IMR-90 (cell line): ENCODE measurements at regions not wholly inside any gene's neighbourhood (a gene's known extent, or its start where the extent isn't known, plus 50 kb on each side); places are given as distances from the start of the nearest gene placed in this dataset.
"Not testable (repeated sequence)": the region's sequence is repeated elsewhere in the genome, so short reads cannot be mapped to it uniquely, and the experiment has no call there.

Source experiments
- CEBPB ChIP-seq: IDR thresholded peaks from 2 replicates; pipeline ENCODE4 v1.6.1; 2012; ENCODE audit warnings: low read depth, low read length, improper control_type of control experiment
- CTCF ChIP-seq: conservative IDR thresholded peaks from 2 replicates; pipeline ENCODE4 v1.5.1; 2012; ENCODE audit warnings: mild to moderate bottlenecking, low read depth, low read length, improper control_type of control experiment
- FOS ChIP-seq: fragments of 150-350 bp; IDR thresholded peaks from 2 replicates; pipeline ENCODE4 v1.6.1; 2016; ENCODE audit warnings: low read depth, low read length
- MAFK ChIP-seq: IDR thresholded peaks from 2 replicates; pipeline ENCODE4 v1.6.1; 2012; ENCODE audit warnings: low read depth, low read length, improper control_type of control experiment
- MAZ ChIP-seq: IDR thresholded peaks from 2 replicates; pipeline ENCODE4 v1.6.1; 2012; ENCODE audit warnings: low read depth, mild to moderate bottlenecking, low read length, improper control_type of control experiment, moderate library complexity, borderline replicate concordance
- POLR2A ChIP-seq: IDR thresholded peaks from 2 replicates; pipeline ENCODE4 v1.6.1; 2012; ENCODE audit warnings: mild to moderate bottlenecking, low read depth, low read length
- RAD21 ChIP-seq: IDR thresholded peaks from 2 replicates; pipeline ENCODE4 v1.6.1; 2012; ENCODE audit warnings: low read length, improper control_type of control experiment
- RCOR1 ChIP-seq: IDR thresholded peaks from 2 replicates; pipeline ENCODE4 v1.6.1; 2012; ENCODE audit warnings: mild to moderate bottlenecking, low read length, improper control_type of control experiment; ENCODE audit not compliant: insufficient replicate concordance
- SMC3 ChIP-seq: fragments of 150-350 bp; IDR thresholded peaks from 2 replicates; pipeline ENCODE4 v1.6.1; 2016; ENCODE audit warnings: low read depth, mild to moderate bottlenecking, antibody characterized with exemption, low read length, moderate library complexity

- TF ChIP-seq RCOR1, CTCF, MAZ, POLR2A, MAFK, SMC3, RAD21, FOS, CEBPB: not testable (repeated sequence)
These were observed 173.8 kb downstream of the UNC5CL start for GRCh38 chr6:40865259-40865658.
